ENCODE measurements at regions not wholly inside any gene's neighbourhood (a gene's known extent, or its start where the extent isn't known, plus 50 kb on each side); places are given as distances from the start of the nearest gene placed in this dataset.

GRCh38 chr1:181858135-181858534 is 203.4 kb downstream of the ZNF648 start:
- DNase-seq (ENCODE audit: low spot score), result no peak
